ENCODE measurements at regions not wholly inside any gene's neighbourhood (a gene's known extent, or its start where the extent isn't known, plus 50 kb on each side); places are given as distances from the start of the nearest gene placed in this dataset.

GRCh38 chr9:129458155-129458661 lies 162.7 kb downstream of the C9orf50 start:
- no peak for TF ChIP-seq POLR2A (IDR thresholded peaks at IDR 0.05)
- TF ChIP-seq CTCF (IDR thresholded peaks at IDR 0.05): no peak
- WGBS, 2 donors: 36 to 40% methylated on average over 13 to 14 of the region's 14 CpGs
- H3K4me3 ChIP-seq (ENCODE audit: low read depth, poor library complexity, severe bottlenecking): no peak overlapping the region
- DNase-seq (ENCODE audit: low spot score in 2 of 2): no peak
- intact Hi-C loops (cut with DNase I; ENCODE audit: low total_unique reads): no loop called here

- DNase-seq (ENCODE audit: low spot score in 2 of 2): no peak
- intact Hi-C loops (cut with DNase I; ENCODE audit: low total_unique reads): no loop called here
- H3K4me3 ChIP-seq (ENCODE audit: low read depth, poor library complexity, severe bottlenecking): no peak overlapping the region
- TF ChIP-seq CTCF (IDR thresholded peaks at IDR 0.05): no peak
- TF ChIP-seq POLR2A (IDR thresholded peaks at IDR 0.05): no peak
- 93 to 95% methylated on average over 6 of the region's 6 CpGs for WGBS, 2 donors
Measured at GRCh38 chr9:129457325-129457779, 163.5 kb downstream of the C9orf50 start.

GRCh38 chr9:129456549-129457324 lies 164.2 kb downstream of the C9orf50 start:
- TF ChIP-seq POLR2A (IDR thresholded peaks at IDR 0.05) (no peak), CTCF (IDR thresholded peaks at IDR 0.05) (no peak)
- 92 to 96% methylated on average over 3 of the region's 3 CpGs for WGBS, 2 donors
- no peak for DNase-seq (ENCODE audit: low spot score in 2 of 2)
- intact Hi-C loops (cut with DNase I; ENCODE audit: low total_unique reads): no loop called here
- H3K4me3 ChIP-seq (ENCODE audit: low read depth, poor library complexity, severe bottlenecking): no peak overlapping the region

GRCh38 chr9:129455151-129455995 lies 165.5 kb downstream of the C9orf50 start:
- TF ChIP-seq CTCF (IDR thresholded peaks at IDR 0.05) (no peak), POLR2A (IDR thresholded peaks at IDR 0.05) (no peak)
- no peak overlapping the region for H3K4me3 ChIP-seq (ENCODE audit: low read depth, poor library complexity, severe bottlenecking)
- intact Hi-C loops (cut with DNase I; ENCODE audit: low total_unique reads): no loop called here
- no peak for DNase-seq (ENCODE audit: low spot score in 2 of 2)
- WGBS, 2 donors: 55 to 66% methylated on average over 18 to 19 of the region's 20 CpGs

GRCh38 chr9:129454467-129455067 lies 166.3 kb downstream of the C9orf50 start:
- intact Hi-C loops (cut with DNase I; ENCODE audit: low total_unique reads): no loop called here
- 89 to 91% methylated on average over 8 of the region's 8 CpGs for WGBS, 2 donors
- DNase-seq (ENCODE audit: low spot score in 2 of 2): no peak
- TF ChIP-seq POLR2A (IDR thresholded peaks at IDR 0.05) (no peak), CTCF (IDR thresholded peaks at IDR 0.05) (no peak)
- no peak overlapping the region for H3K4me3 ChIP-seq (ENCODE audit: low read depth, poor library complexity, severe bottlenecking)
